GM23338 (cell line): ENCODE measurements at regions not wholly inside any gene's neighbourhood (a gene's known extent, or its start where the extent isn't known, plus 50 kb on each side); places are given as distances from the start of the nearest gene placed in this dataset.

Experiments used
- ATAC-seq: fragments of 200-7000 bp; cut with Tn5 transposase; 3 replicates; pipeline ENCODE4 v1.9.1; 2020
- DNase-seq: peaks from one replicate; pipeline ENCODE4 v3.0.0-alpha.2; 2015; ENCODE audit warnings: low spot score
- H2AFZ ChIP-seq: fragments of 200-600 bp; sonication (generic); 2 replicates; pipeline ENCODE4 v1.8.0; 2016; ENCODE audit warnings: antibody characterized with exemption, mild to moderate bottlenecking, moderate library complexity
- H3F3A ChIP-seq: fragments of 200-600 bp; sonication (generic); replicated peaks from 2 replicates; pipeline ENCODE4 v1.8.0; 2017; ENCODE audit warnings: antibody characterized with exemption, mixed run types, low read depth
- H3K27ac ChIP-seq: fragments of 200-600 bp; sonication (generic); 2 replicates; pipeline ENCODE4 v1.6.1; 2016; ENCODE audit warnings: low read depth
- H3K27me3 ChIP-seq: fragments of 200-600 bp; sonication (generic); 2 replicates; pipeline ENCODE4 v1.8.0; 2016; ENCODE audit warnings: mild to moderate bottlenecking, mixed run types, moderate library complexity; ENCODE audit not compliant: insufficient read depth
- H3K36me3 ChIP-seq: fragments of 200-600 bp; sonication (generic); 2 replicates; pipeline ENCODE4 v1.8.0; 2016; ENCODE audit warnings: mild to moderate bottlenecking; ENCODE audit not compliant: insufficient read depth
- H3K4me1 ChIP-seq: fragments of 200-600 bp; sonication (generic); 2 replicates; pipeline ENCODE4 v1.8.0; 2016; ENCODE audit warnings: mild to moderate bottlenecking, moderate library complexity; ENCODE audit not compliant: insufficient read depth
- H3K4me2 ChIP-seq: fragments of 200-600 bp; sonication (generic); 2 replicates; pipeline ENCODE4 v1.7.1; 2017; ENCODE audit warnings: mixed run types
- H3K4me3 ChIP-seq: fragments of 200-600 bp; sonication (generic); 2 replicates; pipeline ENCODE4 v1.6.1; 2016; ENCODE audit warnings: mixed run types
- H3K79me2 ChIP-seq: fragments of 200-600 bp; sonication (generic); replicated peaks from 2 replicates; pipeline ENCODE4 v1.8.0; 2017; ENCODE audit warnings: mild to moderate bottlenecking; ENCODE audit not compliant: insufficient read depth
- H3K9me2 ChIP-seq: fragments of 200-600 bp; sonication (generic); 2 replicates; pipeline ENCODE4 v1.8.0; 2017; ENCODE audit not compliant: insufficient read depth
- H4K20me1 ChIP-seq: fragments of 200-600 bp; sonication (generic); replicated peaks from 2 replicates; pipeline ENCODE4 v1.8.0; 2017; ENCODE audit warnings: mild to moderate bottlenecking; ENCODE audit not compliant: insufficient read depth
- H3K27ac Mint-ChIP-seq: 2 replicates; pipeline ENCODE4 v1.8.0; 2020; ENCODE audit warnings: inconsistent platforms, mild to moderate bottlenecking, moderate library complexity, mixed read lengths
- H3K27me3 Mint-ChIP-seq: 3 replicates; pipeline ENCODE4 v1.8.0; 2022; ENCODE audit warnings: low read depth, mild to moderate bottlenecking, moderate library complexity, mixed read lengths, inconsistent platforms; ENCODE audit not compliant: insufficient read depth, poor library complexity
- H3K36me3 Mint-ChIP-seq: 3 replicates; pipeline ENCODE4 v1.8.0; 2021; ENCODE audit warnings: low read depth, mild to moderate bottlenecking, inconsistent platforms, moderate library complexity, mixed read lengths
- H3K4me1 Mint-ChIP-seq: 3 replicates; pipeline ENCODE4 v1.8.0; 2020; ENCODE audit warnings: mild to moderate bottlenecking, inconsistent platforms, mixed read lengths
- H3K4me3 Mint-ChIP-seq: 3 replicates; pipeline ENCODE4 v1.8.0; 2021; ENCODE audit warnings: moderate library complexity, mild to moderate bottlenecking, inconsistent platforms, mixed read lengths
- H3K9me3 Mint-ChIP-seq: 3 replicates; pipeline ENCODE4 v1.8.0; 2020; ENCODE audit warnings: moderate library complexity, mild to moderate bottlenecking, inconsistent platforms, mixed read lengths
- CTCF ChIP-seq, 2 experiments: fragments of 200-600 bp in 1 of 2; sonication (generic) in 1 of 2; conservative IDR thresholded peaks; 2 replicates each; pipeline versions ENCODE4 v1.5.1 to v1.6.1; 2016 to 2017; ENCODE audit warnings: antibody characterized with exemption in 2 of 2, low read depth in 2 of 2, mild to moderate bottlenecking in 2 of 2, moderate library complexity in 1 of 2
- EZH2 ChIP-seq: fragments of 200-600 bp; sonication (generic); IDR thresholded peaks from one replicate; pipeline ENCODE4 v1.8.0; 2017; ENCODE audit warnings: antibody characterized with exemption, mild to moderate bottlenecking, low read depth; ENCODE audit not compliant: unreplicated experiment
- EZH2phosphoT487 ChIP-seq: fragments of 200-600 bp; sonication (generic); IDR thresholded peaks from one replicate; pipeline ENCODE4 v1.8.1; 2018; ENCODE audit warnings: antibody characterized with exemption; ENCODE audit not compliant: unreplicated experiment
- JUNB ChIP-seq: IDR thresholded peaks from one replicate; pipeline ENCODE4 v1.6.1; 2016; ENCODE audit warnings: antibody characterized with exemption; ENCODE audit not compliant: unreplicated experiment
- NANOG ChIP-seq: IDR thresholded peaks from 2 replicates; pipeline ENCODE4 v1.6.1; 2016; ENCODE audit warnings: antibody characterized with exemption, borderline replicate concordance
- POLR2AphosphoS5 ChIP-seq: IDR thresholded peaks from 2 replicates; pipeline ENCODE4 v1.6.1; 2016; ENCODE audit warnings: antibody characterized with exemption, low read depth
- ZNF331 ChIP-seq: fragments of 250-450 bp; sonication (Bioruptor Pico); IDR thresholded peaks from 2 replicates; pipeline ENCODE4 v1.5.0; 2020; ENCODE audit warnings: low read depth, mild to moderate bottlenecking, moderate library complexity
- ZNF462 ChIP-seq: fragments of 250-450 bp; sonication (Bioruptor Pico); IDR thresholded peaks from 2 replicates; pipeline ENCODE4 v1.5.0; 2020; ENCODE audit warnings: mild to moderate bottlenecking, moderate library complexity

GRCh38 chr1:219358080-219358479 is 184.4 kb downstream of the LYPLAL1 start (continued):
- no peak for TF ChIP-seq CTCF (conservative IDR thresholded peaks at IDR 0.05; ENCODE audit: low read depth in 2 of 2)
- TF ChIP-seq EZH2phosphoT487 = no peak
- no peak for TF ChIP-seq ZNF462 (CRISPR knock-in tag)

- no peak overlapping the region for H3K4me3 ChIP-seq
- H3K27ac Mint-ChIP-seq = no peak overlapping the region
- DNase-seq = no peak
- no peak for ATAC-seq
- H3K79me2 ChIP-seq = no peaks in the 10 kb centered on the region
- H3K27me3 Mint-ChIP-seq = no peaks in the 10 kb centered on the region
- H3K27me3 ChIP-seq = no peaks in the 10 kb centered on the region
- no peaks in the 10 kb centered on the region for H3F3A ChIP-seq
- H4K20me1 ChIP-seq = no peaks in the 10 kb centered on the region
- no peak overlapping the region for H3K27ac ChIP-seq
- no peaks in the 10 kb centered on the region for H3K4me1 ChIP-seq
- no peaks in the 10 kb centered on the region for H3K36me3 ChIP-seq
- no peaks in the 10 kb centered on the region for H3K9me2 ChIP-seq
- H3K4me3 Mint-ChIP-seq = no peak overlapping the region
- H3K9me3 Mint-ChIP-seq = no peaks in the 10 kb centered on the region
- H3K36me3 Mint-ChIP-seq = no peaks in the 10 kb centered on the region
- no peaks in the 10 kb centered on the region for H3K4me1 Mint-ChIP-seq
- no peak overlapping the region for H3K4me2 ChIP-seq
- no peak overlapping the region for H2AFZ ChIP-seq
- no peak for TF ChIP-seq POLR2AphosphoS5
- TF ChIP-seq EZH2phosphoT487 = no peak
- no peak for TF ChIP-seq JUNB
- TF ChIP-seq ZNF331 = no peak
- no peak for TF ChIP-seq NANOG
- no peak for TF ChIP-seq EZH2
- no peak for TF ChIP-seq ZNF462 (CRISPR knock-in tag)
These were observed 181.3 kb downstream of the LYPLAL1 start for GRCh38 chr1:219354962-219355361.
